Osteoblast (primary cell): ENCODE measurements at regions not wholly inside any gene's neighbourhood (a gene's known extent, or its start where the extent isn't known, plus 50 kb on each side); places are given as distances from the start of the nearest gene placed in this dataset.

Experiments used
- DNase-seq: peaks from one replicate; pipeline ENCODE4 v3.0.0; 2011; ENCODE audit warnings: low spot score, mixed read lengths; ENCODE audit not compliant: insufficient read length; ENCODE audit errors: missing footprints
- H2AFZ ChIP-seq: 2 replicates; pipeline ENCODE4 v1.6.0; 2011; ENCODE audit warnings: mild to moderate bottlenecking, low read length
- H3K27ac ChIP-seq: 2 replicates; pipeline ENCODE4 v1.5.1; 2011; ENCODE audit warnings: mild to moderate bottlenecking, low read depth, low read length, moderate library complexity
- H3K27me3 ChIP-seq: 2 replicates; pipeline ENCODE4 v1.6.0; 2012; ENCODE audit warnings: mild to moderate bottlenecking, control low read depth, inconsistent platforms, low read length, moderate library complexity; ENCODE audit not compliant: insufficient read depth
- H3K36me3 ChIP-seq: 2 replicates; pipeline ENCODE4 v1.5.1; 2011; ENCODE audit warnings: mild to moderate bottlenecking, low read length, control low read depth, moderate library complexity; ENCODE audit not compliant: insufficient read depth
- H3K4me1 ChIP-seq: 2 replicates; pipeline ENCODE4 v1.5.1; 2011; ENCODE audit warnings: mild to moderate bottlenecking, low read length, control low read depth, moderate library complexity; ENCODE audit not compliant: insufficient read depth
- H3K4me2 ChIP-seq: 2 replicates; pipeline ENCODE4 v1.6.0; 2011; ENCODE audit warnings: mild to moderate bottlenecking, low read length; ENCODE audit not compliant: insufficient read depth
- H3K4me3 ChIP-seq: fragments of 200-600 bp; sonication (generic); 3 replicates; pipeline ENCODE4 v1.5.1; 2012; ENCODE audit warnings: mild to moderate bottlenecking, low read length, inconsistent platforms; ENCODE audit not compliant: insufficient read depth
- H3K79me2 ChIP-seq: 2 replicates; pipeline ENCODE4 v1.6.0; 2012; ENCODE audit warnings: mild to moderate bottlenecking, low read length, control low read depth, inconsistent platforms; ENCODE audit not compliant: insufficient read depth
- H3K9me3 ChIP-seq: 2 replicates; pipeline ENCODE4 v1.5.1; 2011; ENCODE audit warnings: low read depth, low read length, control low read depth
- H4K20me1 ChIP-seq: 2 replicates; pipeline ENCODE4 v1.6.0; 2012; ENCODE audit warnings: mild to moderate bottlenecking, low read length, control low read depth; ENCODE audit not compliant: insufficient read depth
- TF ChIP-seq, protein P1 (sequence below): IDR thresholded peaks from 2 replicates; pipeline ENCODE4 v1.5.1; 2011; ENCODE audit warnings: mild to moderate bottlenecking, low read depth, low read length, moderate library complexity; ENCODE audit errors: extremely low read depth

DNA sequence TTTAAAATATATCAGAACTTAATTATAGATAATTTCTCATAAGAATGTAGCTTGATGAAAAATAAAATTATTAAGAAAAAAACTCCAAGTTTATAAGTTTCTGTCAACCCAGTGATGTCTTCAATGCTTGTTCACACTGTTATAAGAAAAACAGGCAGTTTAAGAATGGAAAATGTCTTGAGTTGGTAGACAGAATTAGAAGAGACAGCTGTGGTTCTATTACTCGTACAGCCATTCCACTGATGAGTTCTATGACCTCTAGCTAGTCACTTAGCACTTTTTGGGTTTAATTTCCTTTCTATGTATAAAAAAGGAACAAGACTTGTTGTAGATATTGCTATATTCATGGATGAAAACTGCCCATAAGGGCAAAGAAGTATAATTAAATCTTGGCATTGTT is 1013.1 kb upstream of the ATXN8OS start:
- Histone ChIP-seq H3K27ac (no peak overlapping the region), H3K4me2 (no peak overlapping the region), H3K4me3 (no peak overlapping the region), H3K4me1 (no peaks in the 10 kb centered on the region), H3K9me3 (no peaks in the 10 kb centered on the region), H3K79me2 (no peaks in the 10 kb centered on the region), H3K36me3 (no peaks in the 10 kb centered on the region), H4K20me1 (no peaks in the 10 kb centered on the region), H3K27me3 (no peaks in the 10 kb centered on the region), H2AFZ (no peak overlapping the region)
- no peak for DNase-seq
- TF ChIP-seq, protein P1, sequence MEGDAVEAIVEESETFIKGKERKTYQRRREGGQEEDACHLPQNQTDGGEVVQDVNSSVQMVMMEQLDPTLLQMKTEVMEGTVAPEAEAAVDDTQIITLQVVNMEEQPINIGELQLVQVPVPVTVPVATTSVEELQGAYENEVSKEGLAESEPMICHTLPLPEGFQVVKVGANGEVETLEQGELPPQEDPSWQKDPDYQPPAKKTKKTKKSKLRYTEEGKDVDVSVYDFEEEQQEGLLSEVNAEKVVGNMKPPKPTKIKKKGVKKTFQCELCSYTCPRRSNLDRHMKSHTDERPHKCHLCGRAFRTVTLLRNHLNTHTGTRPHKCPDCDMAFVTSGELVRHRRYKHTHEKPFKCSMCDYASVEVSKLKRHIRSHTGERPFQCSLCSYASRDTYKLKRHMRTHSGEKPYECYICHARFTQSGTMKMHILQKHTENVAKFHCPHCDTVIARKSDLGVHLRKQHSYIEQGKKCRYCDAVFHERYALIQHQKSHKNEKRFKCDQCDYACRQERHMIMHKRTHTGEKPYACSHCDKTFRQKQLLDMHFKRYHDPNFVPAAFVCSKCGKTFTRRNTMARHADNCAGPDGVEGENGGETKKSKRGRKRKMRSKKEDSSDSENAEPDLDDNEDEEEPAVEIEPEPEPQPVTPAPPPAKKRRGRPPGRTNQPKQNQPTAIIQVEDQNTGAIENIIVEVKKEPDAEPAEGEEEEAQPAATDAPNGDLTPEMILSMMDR: no peak

DNA sequence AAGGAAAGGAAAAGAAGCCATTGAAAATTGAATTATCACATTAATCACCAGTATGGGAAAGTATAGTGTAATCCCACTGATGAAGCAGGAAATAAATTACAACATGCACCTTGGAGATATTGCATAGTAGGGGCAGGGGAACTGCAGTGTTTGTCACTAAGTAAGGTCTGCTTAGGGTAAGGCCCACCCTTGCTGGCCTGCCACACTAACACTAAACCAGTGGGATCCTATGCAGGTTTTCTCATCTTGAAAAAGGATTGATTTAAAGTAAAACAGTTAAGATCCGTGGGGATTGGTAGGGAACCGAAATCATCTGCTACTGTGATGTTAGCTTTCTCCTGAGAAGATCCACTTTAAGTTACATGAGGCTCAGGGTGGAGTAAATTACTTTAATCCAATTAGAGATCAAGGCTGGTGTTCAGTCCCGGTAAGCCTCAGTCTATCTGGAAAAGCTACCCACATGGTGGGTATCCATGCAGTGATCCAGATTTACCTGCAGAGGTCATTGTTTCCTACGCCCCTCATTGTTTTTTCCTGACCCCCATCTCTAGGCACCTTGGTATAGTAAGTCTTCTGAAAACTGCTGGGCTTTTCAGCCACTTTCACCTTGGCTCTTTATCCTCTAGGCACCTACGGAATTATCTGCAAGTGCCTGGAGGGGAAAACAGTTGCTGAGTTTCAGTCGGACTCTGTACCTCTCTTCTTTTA is 1014.9 kb upstream of the ATXN8OS start:
- no peak overlapping the region for H3K4me2 ChIP-seq
- H2AFZ ChIP-seq: no peak overlapping the region
- no peaks in the 10 kb centered on the region for H3K9me3 ChIP-seq
- TF ChIP-seq, protein P1: no peak
- H3K79me2 ChIP-seq: no peaks in the 10 kb centered on the region
- H3K27me3 ChIP-seq: no peaks in the 10 kb centered on the region
- no peak for DNase-seq
- no peaks in the 10 kb centered on the region for H3K4me1 ChIP-seq
- no peak overlapping the region for H3K4me3 ChIP-seq
- H3K36me3 ChIP-seq: no peaks in the 10 kb centered on the region
- H4K20me1 ChIP-seq: no peaks in the 10 kb centered on the region
- no peak overlapping the region for H3K27ac ChIP-seq

DNA sequence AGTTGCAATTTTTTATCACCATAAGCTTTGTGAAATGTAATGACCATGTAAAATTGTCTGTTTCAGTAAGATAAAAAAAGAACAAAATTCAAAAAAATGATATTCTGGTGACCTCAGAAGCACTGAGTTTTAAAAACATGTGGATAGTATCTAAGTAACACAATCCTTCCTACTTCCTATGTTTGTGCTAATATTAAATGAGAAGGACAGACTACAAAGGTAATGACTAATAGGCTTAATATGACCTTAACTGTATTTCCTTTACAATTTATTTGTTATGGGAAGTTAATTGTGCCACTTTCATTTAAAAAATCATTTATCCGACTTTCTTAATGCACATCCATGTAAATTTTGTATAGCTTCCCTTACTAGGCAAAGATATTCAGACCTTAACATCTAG is 1030.4 kb upstream of the ATXN8OS start:
- H4K20me1 ChIP-seq: no peaks in the 10 kb centered on the region
- H3K9me3 ChIP-seq: peaks cover 2% of the 10 kb centered on the region
- no peak overlapping the region for H2AFZ ChIP-seq
- no peaks in the 10 kb centered on the region for H3K36me3 ChIP-seq
- no peaks in the 10 kb centered on the region for H3K79me2 ChIP-seq
- H3K27me3 ChIP-seq: no peaks in the 10 kb centered on the region
- no peaks in the 10 kb centered on the region for H3K4me1 ChIP-seq
- H3K4me3 ChIP-seq: no peak overlapping the region
- H3K4me2 ChIP-seq: no peak overlapping the region
- TF ChIP-seq, protein P1: no peak
- no peak for DNase-seq
- no peak overlapping the region for H3K27ac ChIP-seq

DNA sequence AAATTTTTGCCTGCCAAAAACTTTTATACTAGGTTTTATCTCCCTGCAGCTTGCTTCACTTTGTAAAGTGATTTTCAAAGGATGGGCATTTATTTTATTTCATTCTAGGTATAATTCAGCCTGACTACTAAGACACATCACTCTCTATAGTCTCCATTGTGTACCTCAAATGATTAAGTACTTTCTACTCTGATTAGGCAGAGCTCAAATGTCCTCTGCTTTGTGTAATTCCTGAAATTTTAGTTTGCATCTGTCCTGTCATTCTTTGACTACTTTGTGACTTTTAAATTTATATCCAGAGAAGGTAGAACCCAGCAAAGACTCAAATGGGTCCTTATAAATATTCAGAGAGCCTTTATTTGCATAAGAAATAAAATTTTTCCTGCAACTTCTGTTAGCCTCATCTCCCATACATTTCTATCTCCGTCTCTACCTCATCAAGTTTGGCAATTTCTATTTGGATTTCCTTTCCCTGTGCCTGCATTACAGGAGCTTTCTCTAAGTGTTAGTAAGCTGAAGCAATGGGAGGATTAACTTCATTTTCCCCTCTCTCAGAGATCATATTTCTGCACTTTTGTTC is 1038.0 kb upstream of the ATXN8OS start:
- no peak overlapping the region for H3K27ac ChIP-seq
- no peak overlapping the region for H3K4me2 ChIP-seq
- no peaks in the 10 kb centered on the region for H3K4me1 ChIP-seq
- H2AFZ ChIP-seq: no peak overlapping the region
- no peaks in the 10 kb centered on the region for H4K20me1 ChIP-seq
- H3K36me3 ChIP-seq: no peaks in the 10 kb centered on the region
- H3K4me3 ChIP-seq: no peak overlapping the region
- H3K9me3 ChIP-seq: peaks cover 4% of the 10 kb centered on the region
- H3K27me3 ChIP-seq: no peaks in the 10 kb centered on the region
- no peaks in the 10 kb centered on the region for H3K79me2 ChIP-seq
- DNase-seq: no peak
- TF ChIP-seq, protein P1: no peak
